Psoas muscle (tissue), 7 donors: ENCODE measurements at regions not wholly inside any gene's neighbourhood (a gene's known extent, or its start where the extent isn't known, plus 50 kb on each side); places are given as distances from the start of the nearest gene placed in this dataset.
"Not testable (repeated sequence)": the region's sequence is repeated elsewhere in the genome, so short reads cannot be mapped to it uniquely, and the experiment has no call there.

Experiments used
- ATAC-seq, 4 donors: fragments of 200-7000 bp; cut with Tn5 transposase; one replicate each; pipeline ENCODE4 v1.9.1; 2020; ENCODE audit warnings: moderate library complexity in 3 of 4, mild to moderate bottlenecking in 2 of 4
- DNase-seq, 2 donors: peaks; one replicate each; pipeline ENCODE4 v3.0.0-alpha.2; 2020
- H3K27ac ChIP-seq: fragments of 200-600 bp; one replicate; pipeline ENCODE4 v1.8.0; 2022
- H3K27me3 ChIP-seq, 3 donors: fragments of 200-600 bp in 1 of 3; one replicate each; pipeline versions ENCODE4 v1.6.1 to v1.8.0; 2013 to 2022; ENCODE audit warnings: low read length in 2 of 3, mild to moderate bottlenecking in 2 of 3, moderate library complexity in 1 of 3; ENCODE audit not compliant: insufficient read depth in 3 of 3
- H3K36me3 ChIP-seq, 2 donors: fragments of 200-600 bp in 1 of 2; one replicate each; pipeline versions ENCODE4 v1.6.1 to v1.8.0; 2013 to 2022; ENCODE audit warnings: low read depth in 1 of 2, mild to moderate bottlenecking in 1 of 2, moderate library complexity in 1 of 2; ENCODE audit not compliant: insufficient read depth in 1 of 2
- H3K4me1 ChIP-seq: fragments of 200-600 bp; one replicate; pipeline ENCODE4 v1.8.0; 2022
- H3K4me3 ChIP-seq: fragments of 200-600 bp; one replicate; pipeline ENCODE4 v1.8.0; 2022; ENCODE audit warnings: mild to moderate bottlenecking
- H3K9me3 ChIP-seq: fragments of 200-600 bp; one replicate; pipeline ENCODE4 v1.8.0; 2022
- whole genome bisulfite sequencing, 3 donors: extraction: QIAGEN DNeasy Blood & Tissue Kit; methylation state at CpG; one replicate each; pipeline versions ENCODE4 v1.1.6 to v1.1.7; 2013; 5-methylcytosine and 5-hydroxymethylcytosine counted together
- intact Hi-C, 2 donors: fragments of 100-400 bp; cut with DNase I; formaldehyde crosslinking; loops; one replicate each; pipeline versions ENCODE4 v1.11.0 to v1.14.2; 2022
- TF ChIP-seq, protein P1 (sequence below): fragments of 200-600 bp; IDR thresholded peaks from one replicate; pipeline ENCODE4 v1.8.0; 2022; ENCODE audit warnings: antibody characterized with exemption
- donor health status: healthy with polysubstance abuse.
- donor health status: DM: no; HTN: no; CAD: no; lungs with moderate emphysema.
- donor health status: Bipolar disorder and iron deficiency.
- donor health status: healthy.
- donor health status: DM: yes; HTN: yes; CAD: no.
- donor health status: DM: no; HTN: no; CAD: no.
- donor health status: DM: yes; HTN: yes; CAD: no.

DNA sequence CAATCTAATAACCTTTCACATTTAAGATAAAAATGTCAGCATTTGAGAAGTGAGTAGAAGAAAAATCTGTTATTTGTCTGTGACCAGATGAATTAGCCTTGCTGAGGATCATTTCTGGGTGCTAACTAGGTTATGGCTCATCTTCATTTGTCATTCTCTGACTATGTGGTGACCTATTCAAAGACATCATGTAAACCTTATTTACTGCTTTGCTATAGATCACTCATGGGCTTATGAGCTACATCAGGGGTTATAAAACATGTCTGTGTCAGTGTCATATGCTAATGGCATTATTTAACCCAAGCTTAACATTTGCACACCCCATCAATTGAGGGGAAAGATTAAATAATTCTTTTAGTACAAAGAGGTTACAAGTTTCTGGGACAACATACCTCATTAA lies 555.5 kb upstream of the CYLC2 start:
- H3K36me3 ChIP-seq, result no peaks in the 10 kb centered on the region
- DNase-seq, result no peak
- ATAC-seq, result no peak
- H3K27ac ChIP-seq, result no peak overlapping the region
- intact Hi-C loops, result no loop called here
- no peak overlapping the region for H3K4me3 ChIP-seq
- H3K9me3 ChIP-seq, result no peaks in the 10 kb centered on the region
- TF ChIP-seq, protein P1, sequence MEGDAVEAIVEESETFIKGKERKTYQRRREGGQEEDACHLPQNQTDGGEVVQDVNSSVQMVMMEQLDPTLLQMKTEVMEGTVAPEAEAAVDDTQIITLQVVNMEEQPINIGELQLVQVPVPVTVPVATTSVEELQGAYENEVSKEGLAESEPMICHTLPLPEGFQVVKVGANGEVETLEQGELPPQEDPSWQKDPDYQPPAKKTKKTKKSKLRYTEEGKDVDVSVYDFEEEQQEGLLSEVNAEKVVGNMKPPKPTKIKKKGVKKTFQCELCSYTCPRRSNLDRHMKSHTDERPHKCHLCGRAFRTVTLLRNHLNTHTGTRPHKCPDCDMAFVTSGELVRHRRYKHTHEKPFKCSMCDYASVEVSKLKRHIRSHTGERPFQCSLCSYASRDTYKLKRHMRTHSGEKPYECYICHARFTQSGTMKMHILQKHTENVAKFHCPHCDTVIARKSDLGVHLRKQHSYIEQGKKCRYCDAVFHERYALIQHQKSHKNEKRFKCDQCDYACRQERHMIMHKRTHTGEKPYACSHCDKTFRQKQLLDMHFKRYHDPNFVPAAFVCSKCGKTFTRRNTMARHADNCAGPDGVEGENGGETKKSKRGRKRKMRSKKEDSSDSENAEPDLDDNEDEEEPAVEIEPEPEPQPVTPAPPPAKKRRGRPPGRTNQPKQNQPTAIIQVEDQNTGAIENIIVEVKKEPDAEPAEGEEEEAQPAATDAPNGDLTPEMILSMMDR, result no peak
- H3K27me3 ChIP-seq, result no peaks in the 10 kb centered on the region
- no peaks in the 10 kb centered on the region for H3K4me1 ChIP-seq

DNA sequence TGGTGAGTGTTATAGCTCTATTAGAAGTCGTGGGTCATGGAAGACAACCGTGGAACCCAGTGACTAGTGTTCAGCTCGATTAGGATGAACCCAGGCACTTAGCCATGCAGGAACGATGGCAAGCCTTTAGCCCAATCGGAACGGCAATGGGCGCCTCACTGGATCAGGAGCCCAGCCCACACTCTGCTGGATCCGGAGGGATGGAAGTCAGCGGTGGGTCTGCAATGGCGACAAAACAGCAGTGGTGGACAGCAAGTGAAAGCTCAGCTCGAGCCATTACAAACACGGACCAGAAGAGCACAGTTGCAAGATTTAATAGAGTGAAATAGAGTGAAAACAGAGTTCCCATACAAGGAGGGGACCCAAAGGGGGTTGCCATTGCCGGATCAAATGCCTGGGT lies 558.5 kb upstream of the CYLC2 start:
- H3K27ac ChIP-seq, H3K4me3 ChIP-seq, DNase-seq, H3K36me3 ChIP-seq, H3K4me1 ChIP-seq, intact Hi-C loops, ATAC-seq, H3K9me3 ChIP-seq, H3K27me3 ChIP-seq: not testable (repeated sequence)
- 91 to 94% (median 92%) methylated on average over 13 of the region's 13 CpGs for WGBS, 3 donors

DNA sequence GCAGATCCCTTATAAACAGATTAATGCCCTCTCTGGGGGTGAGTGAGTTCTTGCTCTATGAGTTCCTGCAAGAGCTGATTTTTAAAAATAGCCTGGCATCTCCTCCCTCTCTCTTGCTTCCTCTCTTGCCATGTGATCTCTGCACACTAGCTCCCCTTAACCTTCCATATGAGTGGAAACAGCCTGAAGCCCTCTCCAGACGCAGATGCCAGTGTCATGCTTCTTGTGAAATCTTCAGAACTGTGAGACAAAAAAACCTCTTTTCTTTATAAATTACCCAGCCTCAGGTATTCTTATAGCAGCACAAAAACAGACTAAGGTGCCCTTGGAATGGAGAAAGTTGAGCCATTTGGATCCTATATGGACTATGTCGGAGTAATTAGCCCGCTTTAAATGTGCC lies 559.7 kb upstream of the CYLC2 start:
- intact Hi-C loops, result no loop called here
- Histone ChIP-seq H3K4me3 (no peak overlapping the region), H3K4me1 (no peaks in the 10 kb centered on the region), H3K36me3 (no peaks in the 10 kb centered on the region), H3K27me3 (no peaks in the 10 kb centered on the region), H3K9me3 (no peaks in the 10 kb centered on the region), H3K27ac (no peak overlapping the region)
- ATAC-seq (no peak), DNase-seq (no peak)
- TF ChIP-seq, protein P1, result no peak
- WGBS, 3 donors, result 83 to 95% (median 88%) methylated on average over 3 of the region's 3 CpGs

DNA sequence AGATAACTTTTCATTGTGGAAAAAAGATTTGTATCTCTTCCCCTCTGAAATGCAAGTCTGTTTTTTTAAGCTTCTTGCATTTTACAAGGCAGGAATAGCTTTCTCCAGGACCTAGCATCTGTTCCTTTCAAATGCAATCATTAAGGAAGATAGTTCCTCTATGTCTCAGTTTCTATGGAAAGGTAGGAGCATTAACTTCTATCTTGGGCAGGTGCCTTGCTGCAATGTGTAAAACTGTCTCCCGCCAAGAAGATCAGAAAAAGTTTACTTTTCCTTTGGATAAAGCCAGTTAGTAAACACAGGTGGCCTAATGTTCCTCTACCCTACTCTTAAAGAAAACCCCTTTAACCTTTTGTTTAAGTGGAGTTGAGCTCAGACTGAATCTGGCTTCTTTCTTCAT lies 560.6 kb upstream of the CYLC2 start:
- 40 to 53% (median 49%) methylated on average over 1 of the region's 1 CpG for WGBS, 3 donors
- H3K27ac ChIP-seq, result no peak overlapping the region
- TF ChIP-seq, protein P1, result no peak
- no peaks in the 10 kb centered on the region for H3K36me3 ChIP-seq
- intact Hi-C loops, result no loop called here
- no peaks in the 10 kb centered on the region for H3K4me1 ChIP-seq
- no peaks in the 10 kb centered on the region for H3K9me3 ChIP-seq
- H3K4me3 ChIP-seq, result no peak overlapping the region
- DNase-seq, result no peak
- no peak for ATAC-seq
- no peaks in the 10 kb centered on the region for H3K27me3 ChIP-seq

DNA sequence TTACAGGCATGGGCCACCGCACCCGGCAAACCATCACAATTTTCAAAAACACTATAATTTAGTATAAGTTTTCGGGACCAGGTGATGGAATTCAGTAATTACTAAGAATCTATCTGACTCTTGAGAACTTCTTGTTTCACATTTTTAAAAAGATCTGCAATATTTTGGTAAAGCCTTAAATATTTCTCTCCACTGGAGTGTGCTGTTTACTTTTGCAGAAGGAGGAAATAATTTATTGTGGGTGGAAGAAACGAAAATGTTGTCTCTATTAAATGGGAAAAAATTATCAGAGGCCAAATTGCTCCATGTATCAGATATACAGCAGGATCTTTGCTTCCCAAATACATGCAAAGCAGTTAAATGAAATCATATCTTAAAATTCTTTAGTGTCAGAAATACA lies 566.8 kb upstream of the CYLC2 start:
- TF ChIP-seq, protein P1, result no peak
- H3K27me3 ChIP-seq, result no peaks in the 10 kb centered on the region
- intact Hi-C loops, result no loop called here
- no peaks in the 10 kb centered on the region for H3K36me3 ChIP-seq
- DNase-seq (no peak), ATAC-seq (no peak)
- no peak overlapping the region for H3K4me3 ChIP-seq
- H3K9me3 ChIP-seq, result no peaks in the 10 kb centered on the region
- no peak overlapping the region for H3K27ac ChIP-seq
- WGBS, 3 donors, result 77 to 83% (median 77%) methylated on average over 4 of the region's 4 CpGs
- H3K4me1 ChIP-seq, result no peaks in the 10 kb centered on the region

DNA sequence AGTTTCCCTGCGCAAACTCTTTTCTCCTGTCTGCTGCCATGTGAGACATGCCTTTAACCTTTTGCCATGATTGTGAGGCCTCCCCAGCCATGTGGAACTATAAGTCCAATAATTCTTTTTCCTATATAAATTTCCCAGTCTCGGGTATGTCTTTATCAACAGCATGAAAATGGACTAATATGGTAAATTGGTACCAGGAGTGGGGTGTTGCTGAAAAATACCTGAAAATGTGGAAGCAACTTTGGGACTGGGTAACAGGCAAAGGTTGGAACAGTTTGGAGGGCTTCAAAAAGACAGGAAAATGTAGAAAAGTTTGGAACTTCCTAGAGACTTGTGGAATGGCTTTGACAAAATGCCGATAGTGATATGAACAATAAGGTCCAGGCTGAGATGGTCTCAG lies 578.9 kb upstream of the CYLC2 start:
- H3K9me3 ChIP-seq, H3K27ac ChIP-seq, H3K4me3 ChIP-seq, intact Hi-C loops, DNase-seq, H3K36me3 ChIP-seq, H3K27me3 ChIP-seq, H3K4me1 ChIP-seq, ATAC-seq: not testable (repeated sequence)
- WGBS, 3 donors, result 83 to 87% (median 85%) methylated on average over 3 of the region's 3 CpGs
